WTC11 (cell line): ENCODE measurements at regions not wholly inside any gene's neighbourhood (a gene's known extent, or its start where the extent isn't known, plus 50 kb on each side); places are given as distances from the start of the nearest gene placed in this dataset.

Experiments
- ATAC-seq: fragments of 200-7000 bp; cut with Tn5 transposase; 2 replicates; pipeline ENCODE4 v1.10.0; 2021; ENCODE audit warnings: mild to moderate bottlenecking, moderate library complexity
- CTCF ChIA-PET: fragments of 300-600 bp; sonication (Branson Sonifier 250); formaldehyde crosslinking; loops from one replicate; lab custom pipeline; 2021; ENCODE audit warnings: antibody characterized with exemption; lab: Charles Lee
- POLR2A ChIA-PET: fragments of 350-600 bp; sonication (Branson Sonifier 250); formaldehyde crosslinking; loops from one replicate; lab custom pipeline; 2021; ENCODE audit warnings: antibody characterized with exemption; lab: Charles Lee
- DNase-seq: peaks from one replicate; pipeline ENCODE4 v3.0.0; 2021; ENCODE audit warnings: low spot score
- H3K27ac Mint-ChIP-seq: 2 replicates; pipeline ENCODE4 v1.8.0; 2021; ENCODE audit warnings: mixed read lengths
- H3K27me3 Mint-ChIP-seq: 2 replicates; pipeline ENCODE4 v1.8.0; 2021; ENCODE audit warnings: low read depth, mild to moderate bottlenecking, moderate library complexity, mixed read lengths
- H3K36me3 Mint-ChIP-seq: 2 replicates; pipeline ENCODE4 v1.8.0; 2021; ENCODE audit warnings: mixed read lengths
- H3K4me1 Mint-ChIP-seq: 2 replicates; pipeline ENCODE4 v1.8.0; 2022; ENCODE audit warnings: mixed read lengths
- H3K4me3 Mint-ChIP-seq: 2 replicates; pipeline ENCODE4 v1.8.0; 2021; ENCODE audit warnings: mild to moderate bottlenecking, moderate library complexity, mixed read lengths
- H3K9me3 Mint-ChIP-seq: 2 replicates; pipeline ENCODE4 v1.8.0; 2021; ENCODE audit warnings: mixed read lengths
- AFF4 ChIP-seq: sonication (generic); formaldehyde crosslinking; IDR thresholded peaks from 2 replicates; pipeline ENCODE4 v1.8.1; 2023; ENCODE audit warnings: mild to moderate bottlenecking, missing genetic modification reagents, borderline replicate concordance
- CTCF ChIP-seq: fragments of 200-600 bp; IDR thresholded peaks from 2 replicates; pipeline ENCODE4 v1.8.0; 2022; ENCODE audit warnings: antibody characterized with exemption
- EMX1 ChIP-seq: fragments of 250-450 bp; sonication (Bioruptor Pico); IDR thresholded peaks from 2 replicates; pipeline ENCODE4 v1.8.0; 2021; ENCODE audit warnings: mild to moderate bottlenecking
- ESRRA ChIP-seq: sonication (generic); formaldehyde crosslinking; IDR thresholded peaks from 2 replicates; pipeline ENCODE4 v1.8.1; 2022; ENCODE audit warnings: mild to moderate bottlenecking, missing genetic modification reagents, borderline replicate concordance
- FOXP4 ChIP-seq: sonication (generic); formaldehyde crosslinking; IDR thresholded peaks from 2 replicates; pipeline ENCODE4 v1.8.0; 2022; ENCODE audit warnings: mild to moderate bottlenecking, missing genetic modification reagents
- GTF2I ChIP-seq: fragments of 250-450 bp; sonication (Bioruptor Pico); conservative IDR thresholded peaks from 2 replicates; pipeline ENCODE4 v1.4.0; 2021; ENCODE audit warnings: mild to moderate bottlenecking
- JUN ChIP-seq: sonication (generic); formaldehyde crosslinking; IDR thresholded peaks from 2 replicates; pipeline ENCODE4 v1.8.0; 2023; ENCODE audit warnings: mild to moderate bottlenecking, missing genetic modification reagents
- NFE2L1 ChIP-seq: sonication (generic); formaldehyde crosslinking; IDR thresholded peaks from 2 replicates; pipeline ENCODE4 v1.8.1; 2023; ENCODE audit warnings: missing genetic modification reagents
- NR1H2 ChIP-seq: sonication (generic); formaldehyde crosslinking; IDR thresholded peaks from 2 replicates; pipeline ENCODE4 v1.9.0; 2021; ENCODE audit warnings: mild to moderate bottlenecking, moderate library complexity, missing genetic modification reagents
- PRRX2 ChIP-seq: fragments of 250-450 bp; sonication (Bioruptor Pico); IDR thresholded peaks from 2 replicates; pipeline ENCODE4 v1.8.0; 2021; ENCODE audit warnings: mild to moderate bottlenecking
- SMAD3 ChIP-seq: sonication (generic); formaldehyde crosslinking; IDR thresholded peaks from 2 replicates; pipeline ENCODE4 v1.8.0; 2022; ENCODE audit warnings: missing genetic modification reagents, mild to moderate bottlenecking, borderline replicate concordance
- USF1 ChIP-seq: sonication (generic); formaldehyde crosslinking; IDR thresholded peaks from 2 replicates; pipeline ENCODE4 v1.8.0; 2022; ENCODE audit warnings: mild to moderate bottlenecking, missing genetic modification reagents
- ZNF121 ChIP-seq: sonication (generic); formaldehyde crosslinking; IDR thresholded peaks from 2 replicates; pipeline ENCODE4 v1.8.0; 2023; ENCODE audit warnings: missing genetic modification reagents
- ZNF138 ChIP-seq: sonication (generic); formaldehyde crosslinking; conservative IDR thresholded peaks from 2 replicates; pipeline ENCODE4 v1.8.1; 2022; ENCODE audit warnings: mild to moderate bottlenecking, moderate library complexity, missing genetic modification reagents
- ZNF425 ChIP-seq: fragments of 250-450 bp; sonication (Bioruptor Pico); conservative IDR thresholded peaks from 2 replicates; pipeline ENCODE4 v1.9.0; 2021; ENCODE audit warnings: mild to moderate bottlenecking
- ZNF532 ChIP-seq: fragments of 250-450 bp; sonication (Bioruptor Pico); IDR thresholded peaks from 2 replicates; pipeline ENCODE4 v1.9.0; 2021; ENCODE audit warnings: mild to moderate bottlenecking, borderline replicate concordance

- TF ChIP-seq EMX1 (CRISPR knock-in tag) = no peak
- no peak for TF ChIP-seq SMAD3 (CRISPR knock-in tag)
- TF ChIP-seq PRRX2 (CRISPR knock-in tag) = no peak
- ATAC-seq (no peak), DNase-seq (no peak)
- Mint-ChIP-seq H3K27me3 (no peaks in the 10 kb centered on the region), H3K27ac (no peak overlapping the region), H3K4me3 (no peak overlapping the region), H3K9me3 (no peaks in the 10 kb centered on the region), H3K4me1 (no peaks in the 10 kb centered on the region), H3K36me3 (no peaks in the 10 kb centered on the region)
- POLR2A ChIA-PET = no interaction called here
- CTCF ChIA-PET = no interaction called here
Observed at GRCh38 chr18:68448736-68449135, 266.2 kb downstream of the TMX3 start.

- ChIA-PET CTCF (no interaction called here), POLR2A (no interaction called here)
- Mint-ChIP-seq H3K27me3 (no peaks in the 10 kb centered on the region), H3K9me3 (no peaks in the 10 kb centered on the region), H3K36me3 (no peaks in the 10 kb centered on the region), H3K4me1 (no peaks in the 10 kb centered on the region), H3K4me3 (no peak overlapping the region), H3K27ac (no peak overlapping the region)
- DNase-seq (no peak), ATAC-seq (no peak)
- TF ChIP-seq NR1H2 (CRISPR knock-in tag) (no peak), JUN (CRISPR knock-in tag) (no peak), ZNF425 (CRISPR knock-in tag) (no peak), AFF4 (CRISPR knock-in tag) (no peak), NFE2L1 (CRISPR knock-in tag) (no peak)
Observed at GRCh38 chr18:68447286-68447685, 267.6 kb downstream of the TMX3 start.

GRCh38 chr18:68445668-68446426 lies 269.1 kb downstream of the TMX3 start:
- Mint-ChIP-seq H3K27me3 (no peaks in the 10 kb centered on the region), H3K4me3 (no peak overlapping the region), H3K36me3 (no peaks in the 10 kb centered on the region), H3K9me3 (no peaks in the 10 kb centered on the region), H3K4me1 (no peaks in the 10 kb centered on the region), H3K27ac (no peak overlapping the region)
- no peak for DNase-seq
- no peak for ATAC-seq
- ChIA-PET POLR2A (no interaction called here), CTCF (no interaction called here)
- TF ChIP-seq ZNF121 (CRISPR knock-in tag) (no peak), NFE2L1 (CRISPR knock-in tag) (no peak), USF1 (CRISPR knock-in tag) (no peak), CTCF (no peak), GTF2I (CRISPR knock-in tag) (no peak), ESRRA (no peak), ZNF138 (CRISPR knock-in tag) (no peak), FOXP4 (CRISPR knock-in tag) (no peak), SMAD3 (CRISPR knock-in tag) (no peak), ZNF532 (no peak)
